NCI-H524 (cell line): ENCODE measurements at regions not wholly inside any gene's neighbourhood (a gene's known extent, or its start where the extent isn't known, plus 50 kb on each side); places are given as distances from the start of the nearest gene placed in this dataset.
"Not testable (repeated sequence)": the region's sequence is repeated elsewhere in the genome, so short reads cannot be mapped to it uniquely, and the experiment has no call there.

Experiments
- DNase-seq, 2 experiments: peaks; one replicate each; lab custom pipeline; 2025; lab: John Stamatoyannopoulos, UW

DNA sequence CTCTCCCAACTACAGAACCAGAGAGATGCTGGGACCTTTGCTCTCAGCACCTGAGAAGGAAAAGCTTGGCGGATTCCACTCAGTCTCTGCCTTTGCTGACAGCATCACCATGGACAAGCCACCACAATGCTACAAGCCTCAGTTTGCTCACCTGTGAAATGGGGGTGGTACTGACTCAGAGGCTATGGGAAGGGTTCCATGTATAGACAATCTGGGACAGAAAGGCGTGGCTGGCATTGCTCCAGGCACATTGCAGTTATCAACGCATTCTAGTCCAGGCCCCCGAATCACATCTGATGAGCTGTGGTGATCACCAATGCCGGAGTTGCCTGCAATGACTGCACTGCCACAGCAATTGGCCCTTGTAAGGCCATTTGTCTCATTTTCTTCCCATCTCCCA lies 72.6 kb downstream of the ISX start:
- DNase-seq = peak in 1 of 2 experiments; percentile 14

GRCh38 chr22:35140879-35141745 lies 75.2 kb downstream of the ISX start:
- DNase-seq = peak in 1 of 2 experiments; percentile 43

DNA sequence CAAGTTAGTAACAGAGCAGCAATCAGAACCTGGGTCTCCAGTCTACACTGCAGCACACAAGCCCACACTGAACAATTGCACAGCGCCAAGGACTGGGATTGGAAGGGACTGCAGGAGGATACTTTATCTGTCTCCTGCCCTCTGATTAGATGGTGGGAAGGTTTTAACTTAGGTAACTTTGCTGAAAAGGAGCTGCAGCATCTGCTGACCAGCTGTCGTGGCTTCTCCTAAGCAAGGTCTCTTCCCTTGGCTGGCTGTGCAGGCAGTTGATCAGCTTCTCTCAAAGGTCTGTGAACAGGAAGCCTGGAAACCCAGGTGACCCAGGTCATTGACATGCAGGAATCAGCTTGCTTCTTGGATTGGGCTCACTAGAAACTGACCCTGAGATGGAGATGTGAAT lies 82.4 kb downstream of the ISX start:
- DNase-seq = peak; percentile 55 to 90

GRCh38 chr22:35148866-35149548 lies 83.0 kb downstream of the ISX start:
- peak; percentile 94 to 98 for DNase-seq

DNA sequence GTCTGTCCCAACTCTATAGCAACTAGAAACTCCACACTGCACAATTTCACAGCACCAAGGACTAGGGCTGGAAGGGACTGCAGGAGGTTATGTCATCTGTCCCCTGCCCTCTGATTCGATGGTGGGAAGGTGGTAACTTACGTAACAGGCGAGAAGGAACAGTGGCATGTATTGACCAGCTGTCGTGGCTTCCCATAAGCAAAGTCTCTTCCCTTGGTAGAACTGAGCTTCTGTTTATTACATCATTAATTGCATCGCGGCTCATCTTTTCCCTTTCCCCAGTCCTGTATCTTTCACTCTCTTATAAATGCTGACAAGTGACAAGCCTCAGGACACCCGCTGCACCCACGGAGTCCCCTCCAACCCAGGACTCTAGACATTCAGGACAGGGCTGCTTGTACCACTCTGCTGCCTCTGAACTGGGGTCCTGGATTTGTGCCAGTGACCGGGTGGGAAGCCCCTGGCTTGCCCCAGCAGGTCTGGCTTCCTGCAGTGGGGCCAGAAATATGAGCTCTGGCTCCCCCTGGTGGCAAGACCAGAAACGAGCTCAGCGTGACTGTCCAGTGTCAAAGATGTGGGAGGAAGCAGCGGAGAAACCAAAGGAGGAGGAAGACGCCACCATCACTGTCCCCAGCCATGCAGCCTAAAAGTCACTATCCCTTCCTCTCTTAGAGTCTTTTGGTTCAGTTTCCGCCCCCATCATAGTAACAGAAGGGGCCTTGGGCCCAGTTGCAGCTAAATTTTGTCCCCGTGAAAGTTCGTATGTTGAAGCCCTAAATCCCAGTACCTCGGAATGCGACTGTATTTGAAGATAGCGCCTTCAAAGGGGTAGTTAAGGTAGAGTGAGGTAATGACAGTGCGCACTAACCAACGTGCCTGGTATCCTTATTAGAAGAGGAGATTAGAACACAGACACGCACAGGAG lies 84.5 kb downstream of the ISX start:
- peak; percentile 53 to 87 for DNase-seq

DNA sequence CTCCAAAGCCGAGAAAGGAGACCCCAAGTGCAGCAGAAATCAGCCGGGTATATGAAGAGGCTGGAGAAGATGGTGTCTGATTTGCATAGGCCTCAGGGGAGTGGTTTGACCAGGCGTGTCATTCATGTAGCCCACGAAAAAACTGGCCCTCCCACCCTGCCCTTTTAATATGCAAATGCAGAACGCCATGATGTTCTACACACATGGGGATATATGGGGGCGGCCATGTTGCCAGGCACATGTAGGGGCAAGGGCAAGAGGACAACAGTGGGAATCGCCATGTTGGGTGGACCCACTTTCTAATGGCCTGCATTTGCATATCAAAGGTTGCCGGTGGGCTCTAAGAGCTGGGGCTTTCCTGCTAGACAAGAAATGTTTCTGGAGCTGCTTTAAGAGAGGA lies 86.4 kb downstream of the ISX start:
- DNase-seq = no peak

DNA sequence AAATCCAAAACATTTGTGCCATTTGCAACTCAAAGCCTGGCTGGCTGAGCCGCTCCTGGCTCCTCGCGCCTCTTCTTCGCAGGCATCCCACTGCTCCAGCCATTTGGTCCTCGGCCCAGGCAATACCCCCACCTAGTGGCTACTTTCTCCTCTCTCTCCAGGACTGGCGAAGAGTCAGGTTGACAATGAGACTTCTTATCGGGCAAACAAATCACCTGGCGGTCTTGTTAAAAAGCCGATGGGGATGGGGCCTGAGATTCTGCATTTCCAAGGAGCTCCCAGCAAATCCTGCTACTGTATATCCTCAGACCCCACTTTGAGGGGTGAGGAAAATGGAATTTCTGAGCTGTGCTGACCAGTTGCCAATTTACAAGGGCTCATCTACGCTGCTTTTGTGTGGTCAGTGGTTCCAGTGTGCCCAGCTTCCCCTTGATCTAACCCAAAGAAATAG lies 89.0 kb downstream of the ISX start:
- peak; percentile 67 to 81 for DNase-seq

GRCh38 chr22:35155403-35156025 lies 89.6 kb downstream of the ISX start:
- no peak for DNase-seq

- DNase-seq = no peak
Observed at GRCh38 chr22:35156945-35157344, 91.0 kb downstream of the ISX start.

DNA sequence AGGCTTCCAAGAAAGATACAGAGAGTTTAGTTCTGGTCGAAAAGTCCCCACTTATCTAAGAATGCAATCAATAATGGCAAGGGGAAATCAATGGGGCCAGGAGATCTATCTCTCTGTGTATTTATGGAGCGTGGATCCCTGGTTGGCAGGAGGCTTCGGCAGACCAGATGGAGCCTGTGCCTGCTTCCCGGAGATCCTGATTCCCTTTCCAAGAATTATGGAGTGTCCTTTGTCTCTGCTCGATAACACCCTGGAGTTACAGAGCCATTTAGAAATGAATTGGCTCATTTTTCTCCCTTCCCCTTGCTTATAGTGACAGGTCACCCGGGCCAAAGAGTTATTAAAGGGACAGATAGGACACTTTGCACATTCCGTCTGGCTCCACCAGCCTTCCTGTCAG lies 92.4 kb downstream of the ISX start:
- no peak for DNase-seq

- DNase-seq = no peak
Observed at GRCh38 chr22:35159343-35159742, 93.4 kb downstream of the ISX start.

DNA sequence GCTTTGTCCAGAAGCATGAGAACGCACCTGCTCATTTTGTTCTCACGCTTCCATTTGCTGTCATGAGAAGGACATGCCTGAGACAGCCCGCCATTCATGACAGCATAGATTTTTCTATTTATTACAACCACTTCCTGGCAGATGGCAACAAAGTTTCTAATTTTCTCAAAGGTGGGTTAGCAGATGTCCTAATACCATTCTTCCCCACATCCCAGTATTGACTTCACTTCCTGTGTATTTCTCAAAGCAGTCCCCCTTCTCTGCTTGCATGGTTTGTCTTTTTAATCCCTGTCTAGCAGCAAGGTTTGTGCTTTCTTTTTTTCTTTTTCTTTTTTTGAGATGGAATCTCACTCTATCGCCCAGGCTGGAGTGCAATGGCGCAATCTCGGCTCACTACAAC lies 94.3 kb downstream of the ISX start:
- no peak for DNase-seq

- DNase-seq = not testable (repeated sequence)
Observed at GRCh38 chr22:35165896-35166295, 91.4 kb upstream of the HMGXB4 start.

- DNase-seq = peak; percentile 13 to 34
Observed at GRCh38 chr22:35170716-35171697, 86.3 kb upstream of the HMGXB4 start.

- DNase-seq = peak; percentile 91 to 98
Observed at GRCh38 chr22:35172442-35172841, 84.9 kb upstream of the HMGXB4 start.

- DNase-seq = no peak
Observed at GRCh38 chr22:35173655-35174054, 83.6 kb upstream of the HMGXB4 start.

DNA sequence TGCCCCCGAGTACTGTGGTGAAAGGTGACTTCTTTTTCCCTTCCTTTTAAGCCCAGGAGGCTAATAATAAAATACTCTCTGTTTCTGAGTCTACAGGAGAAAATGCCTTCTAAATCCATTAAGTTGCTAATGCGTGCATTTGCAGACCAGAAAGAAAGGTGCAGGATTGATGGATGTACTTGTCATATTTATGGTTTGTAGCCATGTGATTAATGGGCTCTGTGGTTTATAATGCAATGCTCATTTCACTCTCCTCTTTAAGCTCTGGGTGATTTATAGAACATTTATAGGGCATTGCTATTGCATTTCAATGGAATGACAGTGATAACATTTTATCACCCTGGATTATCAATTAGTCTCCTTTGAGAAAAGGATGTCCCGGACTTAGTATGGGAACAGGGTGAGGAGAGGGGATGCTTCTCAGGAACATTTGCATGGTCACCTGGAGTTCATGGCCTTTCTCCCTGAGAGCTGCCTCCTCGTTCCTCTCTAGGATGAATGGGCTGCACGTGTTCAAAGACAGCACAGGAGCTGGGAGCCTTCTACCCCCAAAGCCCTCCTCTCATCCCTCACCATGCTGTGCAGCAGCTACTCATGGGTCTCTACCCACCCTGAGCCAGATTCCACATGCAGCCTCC lies 82.8 kb upstream of the HMGXB4 start:
- no peak for DNase-seq

- no peak for DNase-seq
Observed at GRCh38 chr22:35175392-35175791, 81.9 kb upstream of the HMGXB4 start.

DNA sequence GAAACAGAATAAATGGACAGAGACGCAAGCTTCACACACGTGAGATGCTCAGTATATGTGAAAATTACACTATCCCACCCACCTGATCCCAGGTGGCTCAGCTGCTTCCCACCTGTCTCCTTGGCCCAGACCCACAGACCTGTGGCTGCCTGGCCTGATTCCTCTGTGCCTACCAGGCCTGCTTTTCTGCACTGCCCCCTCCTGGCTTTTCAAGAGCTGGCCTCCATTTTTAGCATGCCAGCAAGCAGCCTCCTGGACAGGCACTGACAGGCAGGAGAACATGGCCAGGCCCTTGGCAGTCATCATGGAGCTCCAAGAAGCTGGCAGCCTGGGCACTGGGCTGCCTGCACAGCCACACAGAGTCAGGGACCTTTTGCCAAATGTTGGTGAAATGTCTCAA lies 79.5 kb upstream of the HMGXB4 start:
- no peak for DNase-seq

DNA sequence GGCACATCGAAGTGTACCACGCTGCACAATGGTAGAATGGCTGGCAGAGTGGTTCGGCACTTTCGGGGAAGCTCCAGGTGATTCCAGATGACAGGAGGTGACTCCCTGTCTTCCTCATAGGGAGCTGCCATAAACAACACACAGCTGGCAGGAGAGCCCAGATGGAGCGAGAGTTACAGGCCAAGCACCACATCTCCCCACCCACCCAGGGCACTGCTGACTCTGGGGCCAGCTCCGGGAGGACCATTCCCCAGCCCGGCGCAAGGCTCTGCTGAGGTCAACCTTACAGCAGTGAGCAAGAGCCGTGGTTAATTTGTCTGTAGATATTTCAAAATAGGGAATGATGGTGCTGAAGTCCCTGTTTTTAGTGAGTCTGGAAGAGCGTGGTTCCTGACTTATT lies 78.8 kb upstream of the HMGXB4 start:
- no peak for DNase-seq
